NCI-H1105 (cell line): ENCODE measurements at regions not wholly inside any gene's neighbourhood (a gene's known extent, or its start where the extent isn't known, plus 50 kb on each side); places are given as distances from the start of the nearest gene placed in this dataset.
A peak's percentile ranks its signal among the peaks of the same experiment; 100 is the strongest.

Experiments
- DNase-seq: peaks from one replicate; lab custom pipeline; 2025; lab: John Stamatoyannopoulos, UW

- DNase-seq, result no peak
Observed at GRCh38 chr7:3195160-3195559, 105.9 kb upstream of the SDK1 start.

- DNase-seq, result no peak
Observed at GRCh38 chr7:3196629-3197400, 104.2 kb upstream of the SDK1 start.

- DNase-seq, result no peak
Observed at GRCh38 chr7:3197567-3198213, 103.4 kb upstream of the SDK1 start.

- no peak for DNase-seq
Observed at GRCh38 chr7:3198316-3198715, 102.7 kb upstream of the SDK1 start.

- DNase-seq, result no peak
Observed at GRCh38 chr7:3200504-3200903, 100.5 kb upstream of the SDK1 start.

- no peak for DNase-seq
Observed at GRCh38 chr7:3201306-3201705, 99.7 kb upstream of the SDK1 start.

GRCh38 chr7:3201937-3202710, 98.9 kb upstream of the SDK1 start:
- DNase-seq, result no peak

GRCh38 chr7:3204526-3204925, 96.5 kb upstream of the SDK1 start:
- no peak for DNase-seq

- DNase-seq, result no peak
Observed at GRCh38 chr7:3206101-3206500, 95.0 kb upstream of the SDK1 start.

GRCh38 chr7:3206771-3207191, 94.3 kb upstream of the SDK1 start:
- DNase-seq, result no peak

- no peak for DNase-seq
Observed at GRCh38 chr7:3207387-3207902, 93.6 kb upstream of the SDK1 start.

GRCh38 chr7:3210531-3210930, 90.5 kb upstream of the SDK1 start:
- no peak for DNase-seq

GRCh38 chr7:3214090-3214413, 87.0 kb upstream of the SDK1 start:
- no peak for DNase-seq

GRCh38 chr7:3215624-3216585, 85.1 kb upstream of the SDK1 start:
- no peak for DNase-seq

- DNase-seq, result no peak
Observed at GRCh38 chr7:3217166-3217565, 83.9 kb upstream of the SDK1 start.

GRCh38 chr7:3218411-3219225, 82.4 kb upstream of the SDK1 start:
- peak; percentile 52 for DNase-seq

GRCh38 chr7:3229904-3230470, 71.1 kb upstream of the SDK1 start:
- no peak for DNase-seq

GRCh38 chr7:3230908-3231307, 70.1 kb upstream of the SDK1 start:
- DNase-seq, result no peak

- DNase-seq, result no peak
Observed at GRCh38 chr7:3232228-3232627, 68.8 kb upstream of the SDK1 start.

- no peak for DNase-seq
Observed at GRCh38 chr7:3233301-3233700, 67.8 kb upstream of the SDK1 start.

- no peak for DNase-seq
Observed at GRCh38 chr7:3234051-3234450, 67.0 kb upstream of the SDK1 start.
